Peyer's patch (tissue), 4 donors: ENCODE measurements at regions not wholly inside any gene's neighbourhood (a gene's known extent, or its start where the extent isn't known, plus 50 kb on each side); places are given as distances from the start of the nearest gene placed in this dataset.
"Not testable (repeated sequence)": the region's sequence is repeated elsewhere in the genome, so short reads cannot be mapped to it uniquely, and the experiment has no call there.

ENCODE experiments used
- DNase-seq, 3 donors: peaks; one replicate each; pipeline ENCODE4 v3.0.0-alpha.2; 2017 to 2019
- H3K27ac ChIP-seq, 4 donors: fragments of 200-600 bp; sonication (generic); one replicate each; pipeline ENCODE4 v1.5.1; 2016 to 2019
- H3K27me3 ChIP-seq, 2 donors: fragments of 200-600 bp; sonication (generic); one replicate each; pipeline ENCODE4 v1.5.1; 2019
- H3K36me3 ChIP-seq, 3 donors: fragments of 200-600 bp; sonication (generic); one replicate each; pipeline ENCODE4 v1.5.1; 2016 to 2019
- H3K4me1 ChIP-seq, 4 donors: fragments of 200-600 bp; sonication (generic); one replicate each; pipeline ENCODE4 v1.5.1; 2016 to 2019
- H3K4me3 ChIP-seq, 4 donors: fragments of 200-600 bp; sonication (generic); 1 replicate in 3 of 4; 2 replicates in 1 of 4; pipeline ENCODE4 v1.5.1; 2016 to 2019; ENCODE audit warnings: mild to moderate bottlenecking in 1 of 4
- H3K9me3 ChIP-seq, 4 donors: fragments of 200-600 bp; sonication (generic); one replicate each; pipeline ENCODE4 v1.5.1; 2016 to 2019; ENCODE audit warnings: mild to moderate bottlenecking in 1 of 4
- CTCF ChIP-seq, 6 experiments: fragments of 450-650 bp in 4 of 6; fragments of 200-600 bp in 2 of 6; sonication (generic) in 1 of 6; IDR thresholded peaks; one replicate each; pipeline ENCODE4 v1.5.1; 2017 to 2019; ENCODE audit warnings: antibody characterized with exemption in 6 of 6, mild to moderate bottlenecking in 3 of 6, moderate library complexity in 1 of 6
- POLR2A ChIP-seq, 2 donors: fragments of 450-650 bp; IDR thresholded peaks; one replicate each; pipeline ENCODE4 v1.5.1; 2017; ENCODE audit warnings: antibody characterized with exemption in 2 of 2, mild to moderate bottlenecking in 2 of 2, moderate library complexity in 2 of 2

- TF ChIP-seq POLR2A (IDR thresholded peaks at IDR 0.05), result no peak
- no peak for TF ChIP-seq CTCF (IDR thresholded peaks at IDR 0.05)
- no peaks in the 10 kb centered on the region for H3K27me3 ChIP-seq
- no peak overlapping the region for H3K4me3 ChIP-seq
- no peaks in the 10 kb centered on the region for H3K4me1 ChIP-seq
- H3K27ac ChIP-seq, result no peak overlapping the region
- no peaks in the 10 kb centered on the region for H3K9me3 ChIP-seq
- DNase-seq, result no peak
- no peaks in the 10 kb centered on the region for H3K36me3 ChIP-seq
These were observed 110.0 kb upstream of the VANGL1 start for GRCh38 chr1:115531631-115532264.

GRCh38 chr1:115530407-115530806, 111.4 kb upstream of the VANGL1 start:
- no peaks in the 10 kb centered on the region for H3K4me1 ChIP-seq
- H3K27ac ChIP-seq, result no peak overlapping the region
- no peaks in the 10 kb centered on the region for H3K9me3 ChIP-seq
- DNase-seq, result no peak
- H3K36me3 ChIP-seq, result no peaks in the 10 kb centered on the region
- H3K4me3 ChIP-seq, result no peak overlapping the region
- no peak for TF ChIP-seq CTCF (IDR thresholded peaks at IDR 0.05)
- TF ChIP-seq POLR2A (IDR thresholded peaks at IDR 0.05), result no peak
- no peaks in the 10 kb centered on the region for H3K27me3 ChIP-seq

- Histone ChIP-seq H3K27me3 (no peaks in the 10 kb centered on the region), H3K36me3 (no peaks in the 10 kb centered on the region), H3K27ac (no peak overlapping the region), H3K4me1 (no peaks in the 10 kb centered on the region), H3K9me3 (no peaks in the 10 kb centered on the region), H3K4me3 (no peak overlapping the region)
- no peak for TF ChIP-seq CTCF (IDR thresholded peaks at IDR 0.05)
- TF ChIP-seq POLR2A (IDR thresholded peaks at IDR 0.05), result no peak
- DNase-seq, result no peak
These were observed 112.4 kb upstream of the VANGL1 start for GRCh38 chr1:115529216-115529897.

DNA sequence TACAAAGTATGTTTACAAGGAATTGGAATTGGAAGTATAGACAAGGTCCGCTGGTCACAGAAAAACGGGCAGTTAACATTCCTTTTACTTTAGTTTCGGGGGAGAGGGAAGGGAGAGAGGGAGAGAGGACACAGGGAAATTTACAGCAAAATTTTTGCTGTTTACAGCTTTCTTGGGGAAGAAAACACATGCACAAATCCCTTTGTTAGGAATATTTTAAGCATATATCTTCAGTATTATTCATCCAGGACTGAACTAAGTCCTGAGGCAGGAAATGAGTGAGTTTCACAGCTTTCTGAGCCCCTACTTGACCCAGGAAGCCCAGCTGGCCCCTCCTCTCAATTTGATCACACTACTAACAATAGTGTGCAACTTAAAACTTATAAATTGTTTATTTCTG, 113.4 kb upstream of the VANGL1 start:
- not testable (repeated sequence) for H3K4me1 ChIP-seq, H3K4me3 ChIP-seq, H3K9me3 ChIP-seq, H3K36me3 ChIP-seq, H3K27ac ChIP-seq, DNase-seq, H3K27me3 ChIP-seq

- no peaks in the 10 kb centered on the region for H3K27me3 ChIP-seq
- H3K36me3 ChIP-seq, result no peaks in the 10 kb centered on the region
- no peaks in the 10 kb centered on the region for H3K9me3 ChIP-seq
- H3K4me3 ChIP-seq, result no peak overlapping the region
- DNase-seq, result no peak
- H3K27ac ChIP-seq, result no peak overlapping the region
- no peaks in the 10 kb centered on the region for H3K4me1 ChIP-seq
- TF ChIP-seq CTCF (IDR thresholded peaks at IDR 0.05) (no peak), POLR2A (IDR thresholded peaks at IDR 0.05) (no peak)
These were observed 114.0 kb upstream of the VANGL1 start for GRCh38 chr1:115527746-115528145.

GRCh38 chr1:115526900-115527299, 114.9 kb upstream of the VANGL1 start:
- Histone ChIP-seq H3K36me3 (no peaks in the 10 kb centered on the region), H3K27ac (no peak overlapping the region), H3K4me1 (no peaks in the 10 kb centered on the region), H3K27me3 (no peaks in the 10 kb centered on the region), H3K4me3 (no peak overlapping the region), H3K9me3 (no peaks in the 10 kb centered on the region)
- TF ChIP-seq POLR2A (IDR thresholded peaks at IDR 0.05) (no peak), CTCF (IDR thresholded peaks at IDR 0.05) (no peak)
- no peak for DNase-seq
